Embryonic facial prominence (tissue), 1 donor: ENCODE measurements at regions not wholly inside any gene's neighbourhood (a gene's known extent, or its start where the extent isn't known, plus 50 kb on each side); places are given as distances from the start of the nearest gene placed in this dataset.
"Not testable (repeated sequence)": the region's sequence is repeated elsewhere in the genome, so short reads cannot be mapped to it uniquely, and the experiment has no call there.

Experiments
- DNase-seq: peaks from one replicate; pipeline ENCODE4 v3.0.0-alpha.2; 2016; ENCODE audit errors: extremely low spot score

GRCh38 chr4:11054937-11055336 lies 370.4 kb upstream of the CLNK start:
- DNase-seq, result not testable (repeated sequence)

DNA sequence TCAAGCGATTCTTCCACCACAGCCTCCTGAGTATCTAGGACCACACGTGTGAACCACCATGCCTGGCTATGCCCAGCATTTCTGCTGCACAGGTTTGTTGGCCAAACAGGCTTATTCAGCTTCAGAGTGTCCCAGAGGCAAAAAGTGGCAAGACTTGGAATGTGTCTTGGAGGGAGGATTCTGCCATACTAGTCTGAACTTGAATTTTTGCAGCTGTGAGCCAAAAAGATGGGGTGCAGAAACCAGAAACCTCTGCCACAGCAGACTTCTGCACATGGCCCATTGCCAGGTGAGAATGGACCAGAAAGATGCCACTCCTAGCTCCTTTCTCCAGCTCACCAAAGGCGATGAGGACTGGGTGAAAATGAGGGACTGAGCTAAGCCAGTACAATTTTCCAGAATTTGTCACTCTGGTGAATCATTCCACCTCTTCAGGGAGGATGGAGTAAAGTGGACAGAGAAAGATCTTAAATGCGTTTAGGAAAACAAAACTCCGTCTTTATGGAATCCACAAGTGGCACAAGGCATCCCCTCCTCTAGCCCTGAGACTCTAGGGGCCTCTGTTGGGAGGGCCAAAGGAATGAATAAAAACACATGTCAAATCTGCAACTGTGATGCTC lies 369.1 kb upstream of the CLNK start:
- no peak for DNase-seq

DNA sequence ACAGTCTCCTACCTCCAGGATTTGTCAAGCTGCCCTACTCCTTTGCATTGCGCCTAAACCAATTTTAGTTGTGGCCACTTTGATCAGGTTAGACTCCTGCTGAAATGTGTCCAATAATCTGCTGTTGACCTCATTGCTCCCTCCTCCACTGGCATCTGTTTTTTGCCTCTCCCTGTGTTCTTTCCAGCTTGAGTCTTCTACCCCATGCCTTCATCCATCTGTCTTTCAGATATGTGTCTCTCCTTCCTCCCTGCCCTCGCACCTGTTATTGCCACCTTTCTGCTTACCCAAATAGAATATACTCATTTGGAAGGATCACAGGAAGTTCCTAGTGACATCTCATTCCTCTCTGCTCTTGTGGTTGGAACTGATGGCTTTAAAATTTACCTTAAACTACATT lies 366.6 kb upstream of the CLNK start:
- DNase-seq, result no peak

DNA sequence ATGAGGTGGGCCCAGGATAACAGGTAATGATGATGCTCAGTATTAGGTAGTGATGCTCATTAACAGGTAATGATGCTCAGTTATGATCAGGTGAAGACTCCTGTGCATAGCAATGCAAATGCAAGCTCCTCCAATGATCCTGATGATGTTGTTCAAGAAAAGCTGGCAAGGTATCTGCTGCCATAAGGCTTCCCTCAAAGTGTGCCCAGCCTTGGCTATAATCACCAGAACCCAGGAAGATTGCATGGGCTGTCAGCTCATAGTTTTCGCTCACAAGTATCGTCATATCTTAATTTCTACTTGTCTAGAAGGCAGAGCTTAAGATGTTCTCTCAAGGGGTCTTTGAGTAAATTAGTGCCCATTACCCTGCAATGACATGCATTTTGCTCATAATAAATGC lies 366.2 kb upstream of the CLNK start:
- no peak for DNase-seq

DNA sequence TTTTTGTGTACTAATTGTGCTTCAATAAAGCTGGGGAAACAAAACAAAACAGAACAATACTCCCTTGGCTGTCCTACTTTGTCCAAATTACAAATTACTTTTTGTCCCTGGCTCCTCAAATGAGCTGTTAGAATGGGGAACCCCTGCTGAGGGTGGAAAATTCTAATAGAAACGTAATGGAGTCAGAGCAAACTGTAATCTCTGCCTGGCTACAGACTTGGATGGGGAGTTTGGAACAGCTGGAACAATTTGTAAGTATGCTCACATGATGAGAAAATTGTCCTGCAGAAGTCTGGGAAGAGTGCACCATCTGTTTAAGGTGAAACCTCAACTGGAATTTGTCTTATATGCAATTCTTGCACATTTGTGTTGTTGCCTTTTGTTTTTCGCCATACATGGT lies 364.4 kb upstream of the CLNK start:
- DNase-seq, result no peak

DNA sequence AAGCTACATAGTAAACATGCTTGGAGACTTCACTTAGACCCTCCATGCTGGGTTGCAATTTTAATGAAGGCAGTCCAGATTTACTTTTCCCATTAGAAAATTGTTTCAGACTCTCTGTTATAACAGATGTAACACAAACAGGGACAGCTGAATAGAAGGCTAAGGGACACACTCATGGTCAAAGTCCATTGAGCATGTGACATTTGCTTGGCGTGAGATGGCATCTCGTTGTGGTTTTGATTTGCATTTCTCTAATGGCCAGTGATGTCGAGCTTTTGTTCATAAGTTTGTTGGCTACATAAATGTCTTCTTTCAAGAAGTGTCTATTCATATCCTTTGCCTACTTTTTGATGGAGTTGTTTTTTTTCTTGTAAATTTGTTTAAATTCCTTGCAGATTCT lies 358.2 kb upstream of the CLNK start:
- DNase-seq, result no peak

DNA sequence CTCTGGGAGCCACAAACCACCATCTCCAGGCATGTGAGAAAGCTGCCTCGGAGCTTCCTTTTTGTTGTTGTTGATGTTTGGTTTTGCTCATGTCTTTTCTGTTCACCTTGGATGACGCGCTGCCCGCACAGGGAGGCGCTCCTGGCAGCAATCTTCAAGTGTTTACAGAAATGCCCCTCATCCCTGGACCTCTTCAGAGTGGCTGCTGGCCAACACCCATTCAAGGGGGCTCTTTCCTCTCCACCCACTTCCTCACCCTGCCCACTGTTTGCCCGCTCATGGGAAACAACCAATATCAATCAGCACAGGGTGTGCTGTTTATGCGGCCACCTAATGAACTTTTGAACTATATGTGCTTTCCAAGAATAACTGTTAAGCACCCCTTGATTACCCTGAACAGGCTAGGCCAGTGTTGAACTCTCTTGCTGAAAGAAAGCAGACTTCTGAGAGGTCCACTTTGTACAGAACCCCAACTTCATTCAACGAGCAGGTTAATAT lies 355.1 kb upstream of the CLNK start:
- DNase-seq, result no peak

DNA sequence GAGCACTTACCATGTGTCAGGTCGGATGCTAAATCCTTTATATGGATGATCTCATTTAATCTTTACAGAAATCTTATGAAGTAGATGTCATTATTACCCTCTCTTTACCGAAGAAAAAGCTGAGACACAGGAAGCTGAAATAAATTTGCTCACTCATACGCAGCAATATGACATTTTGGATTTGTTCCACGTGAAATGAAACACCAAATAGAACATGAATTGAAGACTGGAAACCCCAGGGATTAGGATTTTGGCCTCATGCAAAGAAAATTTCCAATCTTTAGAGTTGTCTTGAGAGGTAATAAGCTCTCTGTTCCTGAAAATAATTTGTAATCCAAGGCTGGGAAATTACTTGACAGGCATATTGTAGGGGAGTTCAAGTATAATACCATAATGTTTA lies 354.4 kb upstream of the CLNK start:
- DNase-seq, result no peak

DNA sequence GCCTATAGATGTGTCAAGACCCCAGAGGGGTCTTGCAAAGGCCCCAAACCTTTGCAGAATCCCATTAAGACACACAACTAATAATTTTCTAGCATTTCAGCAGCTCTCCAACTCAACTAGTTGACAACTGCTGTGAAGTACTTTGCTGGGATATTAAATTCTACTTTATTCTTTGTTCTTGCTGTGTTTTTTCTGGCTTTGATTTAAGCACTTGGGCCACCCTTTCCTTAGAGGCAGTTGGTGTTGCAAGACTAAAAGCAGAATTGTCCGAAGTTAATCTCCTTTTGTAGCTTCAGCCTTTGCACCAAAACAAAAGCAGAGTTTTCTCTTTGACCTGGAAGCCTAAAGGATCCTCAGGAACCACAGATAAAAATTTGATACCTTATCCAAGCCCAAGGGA lies 353.1 kb upstream of the CLNK start:
- DNase-seq, result no peak

DNA sequence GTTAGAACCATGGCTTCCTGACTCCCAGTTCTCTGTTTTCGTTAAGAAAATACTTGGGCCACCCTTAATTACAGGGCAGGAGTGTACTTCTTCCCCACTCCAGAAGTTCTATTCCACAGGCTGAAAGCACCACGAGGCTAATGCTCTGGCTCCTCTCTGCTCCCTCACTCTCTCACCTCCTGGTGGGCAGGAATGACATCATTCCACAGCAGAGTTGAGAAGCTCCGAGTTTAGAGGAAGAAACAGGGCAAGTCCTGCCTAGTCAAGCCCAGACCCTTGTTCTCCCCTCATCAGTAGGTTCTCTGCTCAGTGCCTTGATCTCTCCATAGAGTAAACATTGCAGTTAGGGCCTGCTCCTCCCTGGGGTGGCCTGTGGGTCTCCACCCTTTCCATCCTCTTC lies 343.8 kb upstream of the CLNK start:
- no peak for DNase-seq

DNA sequence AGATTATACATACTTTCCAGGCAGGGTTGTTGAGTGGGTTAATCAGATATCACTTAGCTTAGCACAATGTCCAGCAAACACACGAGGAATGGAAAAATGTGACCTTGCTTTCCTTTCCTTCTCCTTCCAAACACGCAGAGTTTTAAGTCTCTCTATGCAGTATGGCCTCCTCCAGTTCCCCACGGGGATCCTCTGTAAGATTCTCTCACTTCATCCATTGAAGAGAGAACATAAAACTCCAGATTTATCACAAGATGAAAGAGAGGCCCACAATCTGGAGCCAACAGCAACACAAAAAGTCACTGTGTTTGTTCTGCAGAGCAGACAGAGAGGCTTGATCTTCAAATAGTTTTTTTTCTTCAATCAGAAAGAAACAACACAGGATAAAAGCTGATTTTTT lies 336.8 kb upstream of the CLNK start:
- DNase-seq, result no peak

GRCh38 chr4:11019451-11020240 lies 335.1 kb upstream of the CLNK start:
- DNase-seq, result no peak

- DNase-seq, result no peak
These were observed 329.6 kb upstream of the CLNK start for GRCh38 chr4:11014199-11014598.

DNA sequence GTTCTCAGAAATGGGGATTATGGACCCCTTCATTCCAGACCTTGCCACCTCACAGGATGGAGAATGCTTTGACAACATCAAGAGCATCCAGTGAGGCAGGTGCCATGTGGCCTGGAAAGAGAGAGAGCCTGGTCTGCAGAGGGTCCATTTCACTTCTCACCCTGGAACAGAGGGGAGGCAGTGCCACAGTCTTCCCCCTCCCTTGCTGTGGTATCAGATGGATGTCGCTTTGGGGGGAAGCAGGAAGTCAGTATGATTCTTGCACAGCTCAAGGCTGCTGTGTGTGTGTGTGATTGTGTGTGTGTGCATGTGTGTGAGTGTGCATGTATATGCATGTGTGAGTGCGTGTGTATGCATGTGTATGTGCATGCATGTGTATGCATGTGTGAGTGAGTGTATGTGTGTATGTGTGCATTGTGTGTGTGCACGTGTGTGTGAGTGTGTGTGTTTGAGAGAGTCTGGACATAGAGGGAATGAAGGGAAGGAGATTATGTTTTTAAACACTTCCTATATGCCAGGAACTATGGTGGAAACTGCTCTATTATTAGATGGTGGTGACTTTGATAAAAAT lies 328.6 kb upstream of the CLNK start:
- DNase-seq, result no peak

DNA sequence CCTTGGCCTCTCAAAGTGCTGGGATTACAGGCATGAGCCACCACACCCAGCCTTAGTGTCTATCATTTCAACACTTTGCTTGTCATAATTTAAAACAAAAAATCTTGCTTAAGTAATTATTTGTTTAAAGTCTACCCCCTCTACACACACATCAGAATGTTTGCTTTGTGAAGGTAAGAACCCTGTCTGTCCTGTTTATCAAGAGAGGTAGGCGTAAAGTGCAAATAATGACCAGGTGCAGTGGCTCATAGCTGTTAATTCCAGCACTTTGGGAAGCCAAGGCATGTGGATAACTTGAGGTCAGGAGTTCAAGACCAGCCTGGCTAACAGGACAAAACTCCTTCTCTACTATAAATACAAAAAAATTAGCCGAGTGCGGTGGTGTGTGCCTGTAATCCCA lies 326.7 kb upstream of the CLNK start:
- DNase-seq, result no peak

DNA sequence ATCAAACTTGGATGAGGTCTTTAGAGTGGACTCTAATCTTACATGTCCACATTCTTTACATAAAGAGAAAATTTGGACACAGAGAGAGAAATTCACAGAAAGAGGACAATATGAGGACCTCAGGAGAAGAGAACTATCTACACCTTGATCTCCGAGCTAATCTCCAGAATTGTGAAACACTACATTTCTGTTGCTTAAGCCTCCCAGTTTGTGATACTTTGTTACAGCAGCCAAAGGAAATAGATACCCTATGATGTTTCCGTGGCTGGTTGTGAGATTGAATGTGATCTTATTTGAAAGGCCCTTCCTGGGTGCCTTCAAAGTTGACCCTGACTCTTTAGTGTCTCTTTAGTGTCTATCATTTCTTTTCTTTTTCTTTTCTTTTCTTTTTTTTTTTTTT lies 326.1 kb upstream of the CLNK start:
- DNase-seq, result no peak

DNA sequence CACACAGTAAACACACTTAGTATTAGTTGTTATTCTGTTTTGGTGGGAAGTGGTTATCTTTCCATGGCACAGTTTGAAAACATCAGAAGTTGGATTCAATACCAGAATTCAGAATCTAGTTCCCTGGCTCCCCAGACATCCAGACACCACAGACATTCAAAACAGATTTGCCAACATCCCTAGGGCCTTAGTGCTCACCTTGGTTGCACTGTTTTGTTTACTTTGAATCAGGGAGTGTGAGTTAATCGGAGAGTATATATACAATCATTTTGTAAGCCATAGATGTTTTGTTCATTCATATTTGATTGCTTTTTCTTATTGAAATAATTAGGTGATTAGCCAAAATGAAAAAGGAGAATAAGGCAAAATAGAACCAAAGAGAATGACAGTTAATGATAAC lies 324.7 kb upstream of the CLNK start:
- no peak for DNase-seq

DNA sequence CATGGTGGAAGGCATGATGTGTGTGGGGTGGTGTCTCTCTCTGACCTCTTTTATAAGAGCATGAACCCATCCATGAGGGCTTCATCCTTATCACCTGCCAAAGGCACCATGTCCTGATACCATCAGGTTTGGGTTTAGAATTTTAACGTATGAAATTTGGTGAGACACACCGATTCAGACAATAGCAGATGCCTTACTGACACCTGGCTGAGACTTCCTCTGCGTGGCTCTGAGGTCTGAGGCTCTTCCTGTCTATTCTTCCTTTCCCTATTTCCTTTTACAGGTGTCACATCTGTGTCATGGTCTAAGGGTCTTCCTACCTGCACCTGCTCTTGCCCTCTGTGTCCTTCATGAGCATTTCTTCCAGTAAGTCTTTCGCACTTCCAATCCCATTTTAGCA lies 320.7 kb upstream of the CLNK start:
- DNase-seq, result no peak

DNA sequence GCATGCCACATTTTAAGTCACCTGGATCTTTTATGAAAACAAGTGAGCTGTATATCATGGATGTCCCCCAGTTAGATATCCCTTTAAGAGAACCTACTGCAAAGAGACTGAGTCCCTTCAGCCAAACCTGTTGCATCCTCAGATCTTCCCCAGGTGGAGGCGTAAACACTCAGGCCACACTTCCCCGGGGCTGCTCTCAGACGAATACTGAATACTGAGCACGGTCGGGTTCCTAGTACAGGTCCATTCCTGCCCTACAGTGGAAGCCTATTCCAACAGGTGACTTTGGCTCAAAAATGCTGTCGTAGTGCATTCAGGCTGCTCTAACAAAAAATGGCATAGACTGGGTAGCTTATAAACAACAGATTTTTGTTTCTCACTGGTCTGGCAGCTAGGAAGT lies 320.2 kb upstream of the CLNK start:
- no peak for DNase-seq

DNA sequence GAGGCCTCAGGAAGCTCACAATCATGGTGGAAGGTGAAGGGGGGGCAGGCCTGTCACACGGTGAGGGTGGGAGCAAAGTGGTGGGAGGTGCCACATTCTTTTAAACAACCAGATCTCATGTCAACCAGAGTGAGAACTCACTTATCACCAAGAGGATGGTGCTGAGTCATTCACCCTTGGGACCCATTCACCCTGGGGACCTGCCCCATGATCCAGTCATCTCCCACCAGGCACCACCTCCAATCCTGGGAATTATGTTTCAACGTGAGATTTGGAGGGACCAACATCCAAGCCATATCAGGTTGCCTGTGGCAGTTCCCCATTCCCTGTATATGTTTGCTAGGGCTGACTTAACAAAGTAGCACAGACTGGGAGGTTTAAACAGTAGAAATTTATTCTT lies 318.4 kb upstream of the CLNK start:
- no peak for DNase-seq

DNA sequence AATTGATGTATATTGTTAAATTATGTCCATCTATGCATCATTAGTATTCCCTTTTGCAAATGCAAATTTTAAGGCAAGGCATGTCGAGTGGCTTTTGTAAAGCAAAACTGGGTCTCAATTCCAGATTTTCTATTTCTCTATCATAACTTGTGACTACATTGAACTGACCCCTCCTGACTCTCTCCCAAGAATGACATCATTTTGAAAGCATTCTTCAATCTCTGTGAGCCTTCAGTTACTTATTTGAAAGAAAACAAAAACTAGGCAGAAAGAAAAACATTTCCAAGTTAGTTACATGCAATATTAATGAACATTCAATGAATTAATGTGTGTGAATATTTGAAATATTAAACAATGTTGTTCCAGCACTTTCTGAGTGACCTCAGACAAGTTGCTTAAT lies 314.3 kb upstream of the CLNK start:
- no peak for DNase-seq

DNA sequence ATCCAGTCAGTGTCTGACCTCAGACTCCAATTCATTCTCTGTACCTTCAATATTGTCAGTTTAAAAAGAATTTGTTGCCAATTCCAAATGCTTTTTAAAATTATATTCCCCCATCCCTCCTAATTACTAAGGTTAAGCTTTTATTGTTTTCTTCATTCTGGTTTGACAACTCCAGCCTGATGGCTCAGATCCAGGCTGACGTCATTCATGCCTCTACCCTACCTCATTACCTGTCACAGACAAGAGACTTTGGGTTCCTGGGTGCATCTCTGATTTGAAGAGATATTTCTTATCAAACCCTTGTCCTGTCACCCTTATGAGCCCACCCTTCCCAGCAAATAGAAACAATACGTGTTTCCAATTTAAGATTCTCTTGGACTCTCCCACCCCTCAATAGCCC lies 300.2 kb upstream of the CLNK start:
- no peak for DNase-seq

DNA sequence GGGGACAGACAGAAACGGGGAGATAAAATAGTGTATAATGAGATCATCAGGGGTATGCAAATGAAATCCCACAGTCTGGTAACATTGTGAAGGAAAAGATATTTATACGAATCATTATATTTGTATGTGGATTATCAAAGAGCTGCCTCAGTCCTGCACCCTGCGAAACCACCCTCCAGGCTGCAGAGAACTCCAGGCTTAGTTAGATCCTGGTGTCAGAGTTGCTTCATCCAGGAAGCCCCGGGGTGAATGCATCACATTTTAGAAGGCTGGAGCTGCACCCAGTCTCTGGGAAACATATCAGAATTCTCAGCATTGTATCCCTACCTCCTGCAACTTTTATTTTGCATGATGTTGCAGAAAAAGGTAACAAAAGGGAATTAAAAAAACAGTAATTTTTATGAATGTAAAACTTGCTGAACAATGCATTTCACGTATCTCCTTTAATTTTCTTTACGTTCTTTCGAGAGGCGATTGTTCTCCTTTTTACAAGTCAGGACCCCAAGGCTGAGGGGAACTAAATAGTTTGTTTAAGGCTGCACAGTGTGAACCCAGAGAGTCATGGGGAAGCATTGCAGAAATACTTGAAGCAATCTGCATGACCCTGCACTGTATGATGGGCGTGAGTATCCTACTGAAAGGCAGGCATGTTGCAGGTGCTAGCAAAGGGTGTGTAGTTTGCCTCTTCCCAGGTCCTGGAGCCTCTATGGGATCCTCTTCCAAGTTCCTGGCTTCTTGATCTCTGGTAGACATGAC lies 299.5 kb upstream of the CLNK start:
- no peak for DNase-seq
